Caco-2 (cell line): ENCODE measurements at regions not wholly inside any gene's neighbourhood (a gene's known extent, or its start where the extent isn't known, plus 50 kb on each side); places are given as distances from the start of the nearest gene placed in this dataset.
A peak's percentile ranks its signal among the peaks of the same experiment; 100 is the strongest.

Source experiments
- BruUV-seq: library from RNA; stranded (reverse); fragments of 400-500 nt; replicated peaks from 2 replicates; lab custom pipeline; 2021; lab: Mats Ljungman, UMichigan
- CTCF ChIA-PET: fragments of 300-600 bp; sonication (Branson Sonifier 250); formaldehyde crosslinking; loops from one replicate; lab custom pipeline; 2022; ENCODE audit warnings: antibody characterized with exemption; lab: Charles Lee
- POLR2A ChIA-PET: fragments of 300-600 bp; sonication (Branson Sonifier 250); formaldehyde crosslinking; loops from one replicate; lab custom pipeline; 2022; ENCODE audit warnings: antibody characterized with exemption; lab: Charles Lee
- DNase-seq, 2 experiments: peaks; one replicate each; pipeline versions ENCODE4 v3.0.0 to v3.0.0-alpha.2; 2020 to 2022
- H3K27me3 ChIP-seq: replicated peaks from 2 replicates; pipeline ENCODE4 v1.6.0; 2011; ENCODE audit warnings: low read length; ENCODE audit not compliant: control insufficient read depth, insufficient read depth
- H3K36me3 ChIP-seq: 2 replicates; pipeline ENCODE4 v1.5.1; 2011; ENCODE audit warnings: low read length; ENCODE audit not compliant: control insufficient read depth, insufficient read depth
- H3K4me1 ChIP-seq: fragments of 250-450 bp; sonication (Bioruptor Pico); 2 replicates; pipeline ENCODE4 v1.5.1; 2020; ENCODE audit warnings: mild to moderate bottlenecking
- H3K4me3 ChIP-seq: 2 replicates; pipeline ENCODE4 v1.5.1; 2011; ENCODE audit warnings: low read depth, mild to moderate bottlenecking, control low read depth, low read length
- H3K9me3 ChIP-seq: fragments of 250-450 bp; sonication (Bioruptor Pico); 2 replicates; pipeline ENCODE4 v1.5.1; 2020; ENCODE audit warnings: mild to moderate bottlenecking, moderate library complexity
- H3K27ac Mint-ChIP-seq: one replicate; pipeline ENCODE4 v1.8.0; 2022; ENCODE audit warnings: mixed read lengths; ENCODE audit not compliant: unreplicated experiment
- H3K27me3 Mint-ChIP-seq: one replicate; pipeline ENCODE4 v1.8.0; 2022; ENCODE audit warnings: mixed read lengths; ENCODE audit not compliant: insufficient read depth, unreplicated experiment
- H3K36me3 Mint-ChIP-seq: one replicate; pipeline ENCODE4 v1.8.0; 2022; ENCODE audit warnings: mild to moderate bottlenecking, mixed read lengths; ENCODE audit not compliant: insufficient read depth, unreplicated experiment
- H3K4me1 Mint-ChIP-seq: one replicate; pipeline ENCODE4 v1.8.0; 2022; ENCODE audit warnings: low read depth, mixed read lengths; ENCODE audit not compliant: unreplicated experiment
- H3K4me3 Mint-ChIP-seq: one replicate; pipeline ENCODE4 v1.8.0; 2022; ENCODE audit warnings: mild to moderate bottlenecking, moderate library complexity, mixed read lengths; ENCODE audit not compliant: unreplicated experiment
- H3K9me3 Mint-ChIP-seq: one replicate; pipeline ENCODE4 v1.8.0; 2022; ENCODE audit warnings: mixed read lengths; ENCODE audit not compliant: unreplicated experiment
- CTCF ChIP-seq, 2 experiments: fragments of 200-600 bp in 1 of 2; IDR thresholded peaks; 1 replicate in 1 of 2; 2 replicates in 1 of 2; pipeline versions ENCODE4 v1.5.1 to v1.8.0; 2011 to 2022; ENCODE audit warnings: antibody characterized with exemption in 1 of 2, control low read depth in 1 of 2, inconsistent platforms in 1 of 2, low read depth in 1 of 2, low read length in 1 of 2, mild to moderate bottlenecking in 1 of 2, moderate library complexity in 1 of 2; ENCODE audit not compliant: insufficient read depth in 1 of 2, severe bottlenecking in 1 of 2, unreplicated experiment in 1 of 2
- intact Hi-C: fragments of 100-400 bp; cut with micrococcal nuclease; formaldehyde crosslinking; loops from one replicate; pipeline ENCODE4 v1.10.0; 2022; ENCODE audit not compliant: unreplicated experiment

DNA sequence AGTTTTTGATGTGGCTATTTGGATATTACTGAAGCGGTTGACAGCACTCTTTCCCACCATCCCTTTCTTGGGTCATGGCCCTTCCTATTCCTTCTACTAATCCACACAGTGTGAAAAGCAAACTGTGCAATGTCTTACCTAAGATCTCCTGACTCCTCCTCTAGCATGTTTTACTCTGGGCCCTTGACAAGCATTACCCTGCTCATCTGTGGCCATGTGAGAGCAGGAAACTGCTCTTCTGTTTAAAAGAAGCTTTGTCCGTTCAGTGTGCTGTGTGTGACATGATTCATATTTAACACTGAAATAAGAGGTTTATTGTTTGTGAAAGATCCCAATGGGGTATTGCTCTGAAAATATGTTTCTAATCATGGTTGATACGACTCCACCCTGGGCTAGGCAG, 1022.5 kb downstream of the AACS start:
- Mint-ChIP-seq H3K27ac (no peak overlapping the region), H3K4me1 (no peaks in the 10 kb centered on the region), H3K4me3 (no peak overlapping the region), H3K36me3 (no peaks in the 10 kb centered on the region), H3K27me3 (no peaks in the 10 kb centered on the region), H3K9me3 (peaks cover 27% of the 10 kb centered on the region)
- ChIA-PET CTCF (no interaction called here), POLR2A (no interaction called here)
- H3K36me3 ChIP-seq, result no peaks in the 10 kb centered on the region
- intact Hi-C loops, result no loop called here
- no peaks in the 10 kb centered on the region for H3K27me3 ChIP-seq
- no peak overlapping the region for H3K4me3 ChIP-seq
- no peaks in the 10 kb centered on the region for H3K4me1 ChIP-seq
- no peak for DNase-seq
- no peaks in the 10 kb centered on the region for H3K9me3 ChIP-seq
- no TSS peak for BruUV-seq
- no peak for TF ChIP-seq CTCF (IDR thresholded peaks at IDR 0.05; ENCODE audit: insufficient read depth in 1 of 2, low read depth in 1 of 2, low read length in 1 of 2, severe bottlenecking in 1 of 2, unreplicated experiment in 1 of 2)

- Histone ChIP-seq H3K4me1 (no peaks in the 10 kb centered on the region), H3K27me3 (no peaks in the 10 kb centered on the region), H3K9me3 (no peaks in the 10 kb centered on the region), H3K4me3 (no peak overlapping the region), H3K36me3 (no peaks in the 10 kb centered on the region)
- peak in 1 of 2 experiments; percentile 6 for DNase-seq
- TF ChIP-seq CTCF (IDR thresholded peaks at IDR 0.05; ENCODE audit: insufficient read depth in 1 of 2, low read depth in 1 of 2, low read length in 1 of 2, severe bottlenecking in 1 of 2, unreplicated experiment in 1 of 2), result no peak
- intact Hi-C loops, result no loop called here
- Mint-ChIP-seq H3K9me3 (peaks cover 44% of the 10 kb centered on the region), H3K27me3 (no peaks in the 10 kb centered on the region), H3K27ac (no peak overlapping the region), H3K36me3 (no peaks in the 10 kb centered on the region), H3K4me1 (no peaks in the 10 kb centered on the region), H3K4me3 (no peak overlapping the region)
- ChIA-PET POLR2A (no interaction called here), CTCF (no interaction called here)
- BruUV-seq, result no TSS peak
Measured at GRCh38 chr12:126093908-126094307, 1028.7 kb downstream of the AACS start.

GRCh38 chr12:126095748-126096510, 1030.7 kb downstream of the AACS start:
- no peak overlapping the region for H3K27ac Mint-ChIP-seq
- no peaks in the 10 kb centered on the region for H3K9me3 ChIP-seq

More at GRCh38 chr12:126095748-126096510, 1030.7 kb downstream of the AACS start:
- intact Hi-C loops, result no loop called here
- no peaks in the 10 kb centered on the region for H3K27me3 Mint-ChIP-seq
- no peak for TF ChIP-seq CTCF (IDR thresholded peaks at IDR 0.05; ENCODE audit: insufficient read depth in 1 of 2, low read depth in 1 of 2, low read length in 1 of 2, severe bottlenecking in 1 of 2, unreplicated experiment in 1 of 2)
- Histone ChIP-seq H3K4me3 (no peak overlapping the region), H3K36me3 (no peaks in the 10 kb centered on the region), H3K4me1 (no peaks in the 10 kb centered on the region), H3K27me3 (no peaks in the 10 kb centered on the region)
- H3K9me3 Mint-ChIP-seq, result peaks cover 32% of the 10 kb centered on the region
- no peak overlapping the region for H3K4me3 Mint-ChIP-seq
- H3K4me1 Mint-ChIP-seq, result no peaks in the 10 kb centered on the region
- BruUV-seq, result no TSS peak
- DNase-seq, result no peak
- CTCF ChIA-PET, result interaction anchor here (0.6 kb wide), 1 partner anchor 115 kb away, joined by 4 read pairs; no protein-coding TSS in a partner anchor
- no peaks in the 10 kb centered on the region for H3K36me3 Mint-ChIP-seq
- POLR2A ChIA-PET, result no interaction called here
